ENCODE measurements at regions not wholly inside any gene's neighbourhood (a gene's known extent, or its start where the extent isn't known, plus 50 kb on each side); places are given as distances from the start of the nearest gene placed in this dataset.

DNA sequence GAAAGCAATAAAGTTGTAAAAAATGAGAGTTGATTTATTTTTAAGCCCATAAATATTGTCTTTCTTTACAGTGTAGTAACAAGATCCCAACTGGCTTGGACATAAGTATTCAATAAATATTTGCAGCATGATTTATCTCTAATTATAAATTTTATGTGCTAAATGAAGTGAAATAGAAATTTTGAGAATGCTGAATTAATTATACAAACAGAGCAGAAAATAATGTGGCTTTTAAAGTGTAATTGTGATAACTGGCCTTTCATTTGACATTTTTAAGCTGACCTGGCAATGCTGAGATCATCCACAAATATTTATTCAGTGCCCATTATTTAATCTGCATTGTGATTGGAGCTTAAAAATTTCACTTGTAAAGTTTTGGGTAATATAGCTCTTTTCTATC lies 201.6 kb upstream of the NAV3 start:
- DNase-seq (ENCODE audit: low spot score): no peak

DNA sequence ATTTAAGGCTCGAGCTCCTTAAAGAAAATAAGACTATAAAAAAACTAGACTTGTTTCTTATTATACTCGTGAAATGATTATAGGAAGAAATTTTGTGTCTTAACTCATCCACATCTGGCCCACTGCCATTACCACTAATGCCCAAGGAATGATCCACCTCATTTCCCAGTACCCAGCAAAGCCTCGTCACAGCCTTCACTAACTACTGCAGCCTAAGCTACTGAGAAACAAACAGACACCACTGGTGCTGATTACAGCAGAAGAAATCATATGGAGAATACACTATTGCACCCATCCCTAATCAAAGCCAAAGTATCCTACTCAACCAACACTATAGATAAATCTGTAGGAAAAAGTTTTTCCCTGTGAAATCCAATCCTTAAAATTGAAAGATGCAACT lies 205.3 kb upstream of the NAV3 start:
- no peak for DNase-seq (ENCODE audit: low spot score)

- DNase-seq (ENCODE audit: low spot score): no peak
Measured at GRCh38 chr12:77619425-77619824, 211.3 kb upstream of the NAV3 start.

DNA sequence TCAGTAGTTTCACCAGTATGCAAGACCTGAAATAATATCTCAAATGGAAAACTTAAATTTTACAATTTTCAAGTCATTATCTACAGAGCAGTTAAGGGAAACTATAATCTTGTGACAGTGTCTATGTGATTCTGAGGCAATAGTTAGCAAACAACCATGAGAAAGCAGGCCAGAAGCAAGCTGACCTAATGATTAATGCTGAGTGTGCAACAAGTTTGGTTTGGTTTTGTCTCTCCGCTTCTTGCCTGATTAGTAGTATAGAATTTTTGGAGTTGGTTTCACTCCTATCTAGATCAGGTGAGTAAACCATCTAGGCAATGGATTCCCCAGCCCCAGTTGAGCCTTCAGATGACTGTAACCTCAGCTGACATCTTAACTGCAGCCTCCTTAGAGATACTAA lies 212.9 kb upstream of the NAV3 start:
- no peak for DNase-seq (ENCODE audit: low spot score)

DNA sequence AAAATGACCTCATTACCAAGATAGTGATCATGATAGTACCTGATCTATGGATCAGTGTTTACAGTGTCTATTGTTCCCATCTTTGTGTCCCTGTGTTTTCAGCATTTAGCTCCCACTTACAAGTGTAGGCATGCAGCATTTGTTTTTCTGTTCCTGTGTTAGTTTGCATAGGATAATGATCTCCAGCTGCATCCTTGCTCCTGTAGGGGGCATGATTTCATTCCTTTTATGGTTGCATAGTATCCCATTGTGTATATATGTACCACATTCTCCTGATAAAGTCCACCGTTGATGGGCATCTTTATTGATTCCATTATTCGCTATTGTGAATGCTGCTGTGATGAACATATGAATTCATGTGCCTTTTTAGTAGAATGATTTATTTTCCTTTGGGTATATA lies 215.4 kb upstream of the NAV3 start:
- no peak for DNase-seq (ENCODE audit: low spot score)

GRCh38 chr12:77613411-77613810 lies 217.3 kb upstream of the NAV3 start:
- DNase-seq (ENCODE audit: low spot score): no peak

GRCh38 chr12:77610446-77610845 lies 220.2 kb upstream of the NAV3 start:
- DNase-seq (ENCODE audit: low spot score): no peak

- DNase-seq (ENCODE audit: low spot score): no peak
Measured at GRCh38 chr12:77609016-77609415, 221.7 kb upstream of the NAV3 start.

GRCh38 chr12:77608271-77608824 lies 222.3 kb upstream of the NAV3 start:
- no peak for DNase-seq (ENCODE audit: low spot score)

DNA sequence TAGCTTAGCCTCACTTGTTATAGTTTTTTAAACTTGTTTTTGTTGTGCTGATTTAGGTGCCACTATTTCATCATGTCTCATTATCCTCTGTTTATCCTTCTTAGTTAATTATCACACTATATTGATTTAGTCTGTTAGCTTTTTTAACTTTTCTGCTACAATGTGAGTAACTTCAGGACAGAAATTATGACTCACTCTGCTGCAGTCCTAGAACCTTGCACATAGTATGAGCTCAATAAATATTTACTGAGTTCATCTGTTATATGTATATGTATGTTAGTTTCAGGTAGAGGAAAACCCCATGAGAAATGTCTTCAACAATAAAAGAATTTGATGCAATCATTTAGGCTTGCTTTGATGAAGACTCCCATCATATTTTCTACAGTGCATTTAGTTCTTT lies 224.3 kb upstream of the NAV3 start:
- DNase-seq (ENCODE audit: low spot score): no peak

DNA sequence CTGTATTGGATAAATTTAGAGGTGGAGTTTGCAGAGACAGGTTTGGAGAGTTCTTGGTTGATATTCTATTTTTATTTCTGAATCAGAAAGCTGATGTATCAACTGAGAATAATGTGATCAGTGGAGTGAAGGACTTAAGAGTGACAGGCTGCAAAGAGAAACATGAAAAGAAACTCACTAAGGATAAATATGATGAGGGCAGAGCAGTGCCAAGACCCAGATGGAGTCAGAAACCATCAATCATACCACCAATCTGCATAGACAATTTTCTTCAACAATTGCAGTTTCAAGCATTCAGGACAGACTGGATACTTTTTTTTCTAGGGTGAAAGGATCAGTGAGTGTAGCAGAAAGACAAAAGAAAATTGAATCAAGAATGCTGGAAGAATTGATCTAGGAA lies 226.7 kb upstream of the NAV3 start:
- no peak for DNase-seq (ENCODE audit: low spot score)

DNA sequence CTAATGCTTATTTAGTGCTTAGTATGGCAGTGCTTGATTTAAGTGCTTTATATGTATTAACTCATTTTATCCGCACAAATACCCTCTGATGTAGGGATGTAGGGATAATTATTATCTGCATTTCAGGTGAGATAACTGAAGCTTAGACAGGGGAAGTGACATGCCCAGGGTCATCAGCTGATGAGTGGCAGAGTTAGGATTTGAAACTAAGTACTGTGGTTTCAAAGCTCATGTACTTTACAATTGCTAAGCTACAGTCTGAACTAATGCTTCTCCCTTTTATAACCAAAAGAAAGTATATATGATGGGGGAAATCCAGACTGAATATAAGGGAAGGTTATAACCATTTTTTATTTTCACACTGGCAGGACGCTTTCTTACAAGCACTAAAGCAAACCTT lies 229.6 kb upstream of the NAV3 start:
- DNase-seq (ENCODE audit: low spot score): no peak

DNA sequence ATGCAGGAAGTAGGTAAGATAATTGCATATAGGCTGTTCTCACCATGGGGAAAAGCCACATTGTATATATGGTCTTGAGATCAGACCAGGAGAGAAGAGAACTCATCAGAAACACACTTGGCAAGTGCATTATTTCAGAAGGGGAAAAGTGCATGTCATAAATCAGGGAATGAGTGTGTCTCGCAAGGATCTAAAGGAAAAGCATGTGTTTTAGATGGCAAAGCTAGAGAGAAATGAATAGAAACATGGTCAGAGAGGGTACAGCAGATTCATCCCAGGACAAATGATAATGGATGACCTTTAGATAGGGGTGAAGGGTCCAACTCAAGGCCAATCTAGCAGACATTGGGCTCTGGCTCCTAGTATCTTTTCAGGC lies 230.2 kb upstream of the NAV3 start:
- DNase-seq (ENCODE audit: low spot score): no peak

- DNase-seq (ENCODE audit: low spot score): no peak
Measured at GRCh38 chr12:77599782-77600467, 230.8 kb upstream of the NAV3 start.

- DNase-seq (ENCODE audit: low spot score): no peak
Measured at GRCh38 chr12:77594366-77594765, 236.3 kb upstream of the NAV3 start.

DNA sequence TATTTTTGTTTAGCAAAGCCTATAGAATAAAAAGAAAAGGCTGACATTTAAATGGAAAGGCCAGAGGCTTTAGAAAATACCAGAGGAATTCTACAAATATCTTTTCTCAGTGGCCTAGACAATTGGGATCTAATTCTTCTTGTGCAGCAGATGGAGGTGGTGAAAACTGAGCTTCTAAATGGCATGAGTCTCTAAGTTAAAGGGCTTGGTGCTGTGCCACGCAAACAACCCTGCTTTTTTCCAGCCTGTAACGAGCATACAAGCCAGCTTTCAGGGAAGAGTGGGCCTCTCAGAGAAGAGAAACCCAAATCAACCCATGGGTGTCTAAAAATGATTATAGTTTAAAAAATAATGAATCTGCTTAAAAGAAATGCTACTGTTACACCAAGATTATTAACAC lies 237.9 kb upstream of the NAV3 start:
- DNase-seq (ENCODE audit: low spot score): no peak

DNA sequence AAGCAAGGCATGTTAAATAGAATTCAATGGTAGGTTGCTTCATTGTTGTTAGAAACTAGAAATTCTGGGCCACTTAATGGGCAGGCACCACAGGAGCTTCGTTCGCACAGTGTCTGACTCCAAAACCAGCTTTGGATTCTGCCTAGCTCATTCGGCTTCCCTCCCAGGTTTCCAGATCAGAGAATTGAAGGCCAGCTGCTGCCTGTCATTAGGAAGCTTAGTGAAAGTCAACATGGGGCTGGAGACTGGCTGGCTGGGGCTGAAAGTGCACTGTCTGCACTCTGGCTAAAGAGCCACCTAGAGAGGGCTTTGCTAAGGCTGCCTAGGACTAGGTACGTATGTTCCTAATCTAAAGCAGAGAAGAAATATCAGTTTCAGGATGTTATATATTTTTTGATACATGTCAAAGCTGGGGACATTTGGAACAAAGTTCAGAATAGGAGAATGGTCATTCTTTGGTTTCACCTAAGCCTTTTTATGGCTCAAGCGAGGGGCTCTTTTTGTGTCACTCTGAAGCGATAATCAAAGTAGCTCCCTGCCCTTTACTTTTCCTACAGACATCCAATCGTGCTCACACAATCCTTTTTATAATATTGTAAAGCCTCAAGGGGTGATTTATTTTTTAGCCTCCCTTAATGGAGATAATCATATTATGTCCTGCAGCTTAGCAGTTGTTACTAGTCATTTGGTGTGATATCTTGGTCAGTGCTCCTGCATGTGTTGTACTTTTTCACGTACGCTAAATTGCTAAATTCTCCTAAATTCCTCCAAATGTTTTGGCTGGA lies 238.5 kb upstream of the NAV3 start:
- DNase-seq (ENCODE audit: low spot score): no peak

DNA sequence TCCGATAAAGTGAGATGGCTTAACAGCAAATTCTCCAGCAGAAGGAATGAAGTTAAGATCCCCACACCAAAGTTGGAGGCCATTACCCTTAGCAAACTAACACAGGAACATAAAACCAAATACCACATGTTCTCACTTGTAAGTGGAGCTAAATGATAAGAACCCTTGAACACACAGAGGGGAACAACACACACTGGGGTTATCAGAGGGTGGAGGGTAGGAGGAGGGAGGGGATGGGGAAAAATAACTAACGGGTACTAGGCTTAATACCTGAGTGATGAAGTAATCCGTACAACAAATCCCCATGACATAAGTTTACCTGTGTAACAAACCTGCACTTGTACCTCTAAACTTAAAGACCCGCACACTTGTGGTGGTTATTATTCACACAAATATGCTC lies 240.4 kb upstream of the NAV3 start:
- DNase-seq (ENCODE audit: low spot score): no peak

- DNase-seq (ENCODE audit: low spot score): no peak
Measured at GRCh38 chr12:77584860-77585259, 245.8 kb upstream of the NAV3 start.

GRCh38 chr12:77578466-77579220 lies 252.1 kb upstream of the NAV3 start:
- no peak for DNase-seq (ENCODE audit: low spot score)

GRCh38 chr12:77577791-77578190 lies 252.9 kb upstream of the NAV3 start:
- no peak for DNase-seq (ENCODE audit: low spot score)

GRCh38 chr12:77575376-77575919 lies 255.2 kb upstream of the NAV3 start:
- DNase-seq (ENCODE audit: low spot score): no peak

Data from mesenteric fat pad (tissue), 1 donor.